ENCODE measurements at regions not wholly inside any gene's neighbourhood (a gene's known extent, or its start where the extent isn't known, plus 50 kb on each side); places are given as distances from the start of the nearest gene placed in this dataset.

- FAIRE-seq (no peak), DNase-seq (ENCODE audit: low read depth in 1 of 2, low spot score in 2 of 2) (no peak)
- no peaks in the 10 kb centered on the region for H3K79me1 ChIP-seq (ENCODE audit: low read depth, low read length)
- no peaks in the 10 kb centered on the region for H3K23me2 ChIP-seq (ENCODE audit: low read depth, low read length)
- no peak overlapping the region for H3K23ac ChIP-seq (ENCODE audit: insufficient read length)
- H2BK15ac ChIP-seq (ENCODE audit: low read length): no peak overlapping the region
- no peak overlapping the region for H3K4me2 ChIP-seq (ENCODE audit: insufficient read depth in 1 of 2, low read depth in 2 of 2, low read length in 2 of 2)
- H3K18ac ChIP-seq (ENCODE audit: extremely low read depth, low read length): no peak overlapping the region
- no peaks in the 10 kb centered on the region for H3K4me1 ChIP-seq (replicated peaks in 1 of 4; ENCODE audit: control insufficient read depth in 3 of 4, insufficient read depth in 4 of 4, low read length in 3 of 4)
- POLR2A ChIA-PET (ENCODE audit: partially characterized antibody): interaction anchor here (1.3 kb wide), 1 partner anchor 73 kb away, joined by 3 read pairs; no protein-coding TSS in a partner anchor
- H3K36me3 ChIP-seq (ENCODE audit: control insufficient read depth in 2 of 4, insufficient read depth in 4 of 4, low read length in 3 of 4): no peaks in the 10 kb centered on the region
- H2AK5ac ChIP-seq (ENCODE audit: low read depth, low read length): no peak overlapping the region
- H4K8ac ChIP-seq (ENCODE audit: extremely low read depth, insufficient read depth, low read length): no peak overlapping the region
- H3K9me3 ChIP-seq (ENCODE audit: insufficient read depth in 2 of 2, low read depth in 1 of 2, low read length in 1 of 2): no peaks in the 10 kb centered on the region; a peak in 1 of 4 replicates
- H4K91ac ChIP-seq (replicated peaks; ENCODE audit: insufficient read length, low read length): no peak overlapping the region
- H3K14ac ChIP-seq (ENCODE audit: insufficient read length): no peak overlapping the region
- H3K27ac ChIP-seq (ENCODE audit: low read depth, low read length): no peak overlapping the region
- no peak overlapping the region for H3K56ac ChIP-seq (replicated peaks; ENCODE audit: insufficient read length, low read depth, low read length)
- no peak overlapping the region for H3K9ac ChIP-seq (replicated peaks in 1 of 4; ENCODE audit: extremely low read depth in 1 of 4, low read depth in 3 of 4, low read length in 3 of 4)
- no peak overlapping the region for H2AFZ ChIP-seq (ENCODE audit: low read length)
- no peak overlapping the region for H3K4ac ChIP-seq (replicated peaks; ENCODE audit: insufficient read length, low read depth, low read length)
- CTCF ChIA-PET (ENCODE audit: partially characterized antibody): interaction anchor here (0.5 kb wide), 1 partner anchor 759 kb away, joined by 3 read pairs; no protein-coding TSS in a partner anchor
- H4K5ac ChIP-seq (ENCODE audit: insufficient read length, low read depth, low read length): no peak overlapping the region
- no peaks in the 10 kb centered on the region for H4K20me1 ChIP-seq (replicated peaks in 1 of 2; ENCODE audit: control insufficient read depth in 1 of 2, insufficient read depth in 2 of 2, low read length in 2 of 2)
- H3K27me3 ChIP-seq (replicated peaks in 1 of 4; ENCODE audit: control insufficient read depth in 3 of 4, extremely low read depth in 1 of 4, insufficient read depth in 3 of 4, low read length in 3 of 4): no peaks in the 10 kb centered on the region
- H2BK120ac ChIP-seq (replicated peaks; ENCODE audit: low read depth, low read length): no peak overlapping the region
- TF ChIP-seq HDAC6 (IDR thresholded peaks at IDR 0.05; ENCODE audit: low read depth, low read length) (no peak), CHD1 (IDR thresholded peaks at IDR 0.05; ENCODE audit: low read depth, low read length) (no peak), CHD2 (IDR thresholded peaks at IDR 0.05; ENCODE audit: low read length) (no peak), NANOG (IDR thresholded peaks at IDR 0.05; ENCODE audit: insufficient read depth, low read depth, low read length, poor library complexity, severe bottlenecking) (no peak), TAF1 (IDR thresholded peaks at IDR 0.05; ENCODE audit: low read depth, low read length) (no peak), SAP30 (IDR thresholded peaks at IDR 0.05; ENCODE audit: insufficient read depth, insufficient replicate concordance, low read length) (no peak), CREB1 (IDR thresholded peaks at IDR 0.05) (no peak), EGR1 (IDR thresholded peaks at IDR 0.05; ENCODE audit: borderline replicate concordance, low read depth, low read length) (no peak), JUN (IDR thresholded peaks at IDR 0.05; ENCODE audit: low read depth, low read length) (no peak), CBX5 (IDR thresholded peaks at IDR 0.05; ENCODE audit: low read depth, low read length) (no peak), ZNF274 (IDR thresholded peaks at IDR 0.05; ENCODE audit: borderline replicate concordance, extremely low read depth, low read length) (no peak)
- 62% methylated on average over 2 of the region's 2 CpGs; no CpG with 5 or more reads in 1 of the 2 experiments for WGBS, 2 experiments (ENCODE audit: extremely low coverage in 1 of 2, insufficient coverage in 1 of 2, insufficient read length in 1 of 2, insufficient replicate concordance in 2 of 2, low coverage in 1 of 2, low lambda C conversion rate in 2 of 2, missing lambda C conversion rate in 1 of 2)
- H3K4me3 ChIP-seq (ENCODE audit: extremely low read depth in 1 of 4, insufficient read depth in 2 of 4, low read depth in 3 of 4, low read length in 4 of 4): no peak overlapping the region
- no peaks in the 10 kb centered on the region for H3K79me2 ChIP-seq (ENCODE audit: control insufficient read depth in 1 of 2, insufficient read depth in 2 of 2, low read length in 2 of 2)
- H2BK5ac ChIP-seq (ENCODE audit: low read depth, low read length): no peak overlapping the region
- no peak overlapping the region for H2BK12ac ChIP-seq (ENCODE audit: low read depth, low read length)
- H2BK20ac ChIP-seq (ENCODE audit: low read length): no peak overlapping the region
These were observed 71.5 kb upstream of the PSME4 start for GRCh38 chr2:54042341-54042740.

Measured in H1 (cell line).